IPS DF 4.7 (cell line): ENCODE measurements at regions not wholly inside any gene's neighbourhood (a gene's known extent, or its start where the extent isn't known, plus 50 kb on each side); places are given as distances from the start of the nearest gene placed in this dataset.
"Not testable (repeated sequence)": the region's sequence is repeated elsewhere in the genome, so short reads cannot be mapped to it uniquely, and the experiment has no call there.

Experiments used
- DNase-seq: peaks from one replicate; pipeline ENCODE4 v3.0.0-alpha.2; 2013; ENCODE audit warnings: low spot score; ENCODE audit errors: extremely low read depth

DNA sequence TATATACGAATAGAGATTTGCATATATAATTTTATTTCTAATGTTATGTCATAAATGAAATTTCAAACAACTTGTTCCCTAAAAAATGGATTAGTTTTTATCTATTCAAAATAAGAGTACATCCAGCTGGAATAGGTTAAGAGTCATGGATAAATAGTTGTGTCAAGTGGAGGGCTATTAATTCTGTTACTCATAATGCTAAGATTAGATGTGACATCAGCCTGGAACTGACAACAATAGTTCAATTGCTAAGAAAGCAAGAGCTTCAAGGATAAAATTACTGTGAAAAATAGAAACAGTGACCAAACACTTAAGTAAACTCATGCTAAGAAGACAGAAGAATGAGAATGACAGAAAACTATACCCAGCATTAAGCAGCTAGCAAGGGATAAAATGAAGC, 92.2 kb upstream of the CDH9 start:
- DNase-seq: no peak

DNA sequence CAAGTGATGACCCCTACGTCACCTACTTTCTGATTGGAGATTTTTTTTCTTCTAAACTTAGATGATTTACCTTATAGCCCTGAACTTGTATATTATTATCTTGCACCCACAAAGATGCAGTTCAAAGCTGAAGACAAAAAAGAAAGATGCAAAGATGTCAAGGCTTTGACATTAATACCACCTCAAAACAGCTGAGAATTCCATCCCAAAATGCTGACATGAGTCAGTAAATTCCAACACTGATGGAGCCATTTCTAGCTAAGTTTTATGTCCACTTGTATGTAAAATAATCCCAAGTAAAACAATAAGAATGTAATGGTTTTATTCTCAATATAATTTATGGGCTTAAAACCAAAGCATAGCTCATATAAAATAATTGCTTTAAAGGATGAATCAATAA, 91.5 kb upstream of the CDH9 start:
- DNase-seq: no peak

DNA sequence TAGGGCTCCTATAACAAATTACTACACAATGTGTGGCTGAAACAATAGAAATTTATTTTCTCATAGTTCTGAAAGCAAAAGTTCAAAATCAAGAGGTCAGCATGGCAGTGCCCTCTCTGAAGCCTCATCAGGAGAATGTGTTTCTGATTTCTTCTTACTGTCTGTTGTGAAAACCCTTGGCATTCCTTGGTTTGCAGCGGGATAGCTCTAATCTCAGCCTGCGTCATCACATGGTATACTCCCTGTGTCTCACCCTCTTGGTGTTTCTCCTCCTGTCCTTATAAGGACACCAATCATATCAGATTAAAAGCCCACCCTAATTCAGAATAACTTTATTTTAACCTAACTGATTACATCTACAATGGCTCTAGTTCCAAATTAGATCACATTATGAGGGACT, 87.5 kb upstream of the CDH9 start:
- no peak for DNase-seq

DNA sequence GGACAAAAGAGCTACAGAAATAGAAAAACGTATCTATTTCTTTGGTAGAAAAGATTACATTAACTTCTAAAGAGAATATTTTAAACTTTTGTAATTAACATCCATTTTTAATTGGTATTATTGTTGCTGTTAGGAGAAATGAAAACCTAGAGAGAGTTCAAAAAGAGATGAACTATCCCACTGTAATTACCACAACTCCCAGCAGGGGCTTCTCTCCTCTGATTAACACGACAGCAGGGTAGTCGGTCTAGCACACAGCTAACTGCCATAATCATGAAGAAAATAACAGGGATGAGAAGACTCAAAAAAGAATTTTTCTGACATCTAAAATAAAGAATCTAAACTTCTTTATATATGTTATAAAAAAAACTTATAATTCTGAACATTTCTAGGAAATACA, 86.2 kb upstream of the CDH9 start:
- no peak for DNase-seq

DNA sequence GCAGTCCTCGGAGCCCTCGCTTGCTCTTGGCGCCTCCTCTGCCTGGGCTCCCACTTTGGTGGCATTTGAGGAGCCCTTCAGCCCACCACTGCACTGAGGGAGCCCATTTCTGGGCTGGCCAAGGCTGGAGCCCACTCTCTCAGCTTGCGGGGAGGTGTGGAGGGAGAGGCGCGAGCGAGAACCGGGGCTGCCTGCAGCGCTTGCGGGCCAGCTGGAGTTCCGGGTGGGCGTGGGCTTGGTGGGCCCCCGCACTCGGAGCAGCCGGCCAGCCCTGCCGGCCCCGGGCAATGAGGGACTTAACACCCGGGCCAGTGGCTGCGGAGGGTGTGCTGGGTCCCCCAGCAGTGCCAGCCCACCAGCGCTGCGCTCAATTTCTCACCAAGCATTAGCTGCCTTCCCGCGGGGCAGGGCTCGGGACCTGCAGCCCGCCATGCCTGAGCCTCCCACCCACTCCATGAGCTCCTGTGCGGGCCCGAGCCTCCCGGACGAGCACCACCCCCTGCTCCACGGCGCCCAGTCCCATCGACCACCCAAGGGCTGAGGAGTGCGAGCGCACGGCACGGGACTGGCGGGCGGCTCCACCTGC, 81.4 kb upstream of the CDH9 start:
- DNase-seq: not testable (repeated sequence)

DNA sequence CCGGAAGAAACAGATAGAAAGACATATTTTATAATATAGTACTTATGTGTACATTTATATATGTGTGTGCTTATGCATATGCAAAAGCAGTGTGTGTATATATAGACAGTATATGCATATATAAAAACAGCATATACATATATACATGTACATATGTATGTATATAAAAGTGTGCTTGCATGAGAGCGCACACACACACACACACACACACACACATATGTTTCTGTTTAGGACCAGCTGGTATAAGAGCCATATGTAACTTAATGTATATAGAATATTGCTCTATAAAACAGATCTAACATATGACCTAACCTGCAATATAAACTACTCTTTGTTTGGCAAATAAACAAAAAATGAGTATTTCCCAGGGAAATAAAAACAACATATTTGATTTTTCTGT, 65.1 kb upstream of the CDH9 start:
- no peak for DNase-seq

DNA sequence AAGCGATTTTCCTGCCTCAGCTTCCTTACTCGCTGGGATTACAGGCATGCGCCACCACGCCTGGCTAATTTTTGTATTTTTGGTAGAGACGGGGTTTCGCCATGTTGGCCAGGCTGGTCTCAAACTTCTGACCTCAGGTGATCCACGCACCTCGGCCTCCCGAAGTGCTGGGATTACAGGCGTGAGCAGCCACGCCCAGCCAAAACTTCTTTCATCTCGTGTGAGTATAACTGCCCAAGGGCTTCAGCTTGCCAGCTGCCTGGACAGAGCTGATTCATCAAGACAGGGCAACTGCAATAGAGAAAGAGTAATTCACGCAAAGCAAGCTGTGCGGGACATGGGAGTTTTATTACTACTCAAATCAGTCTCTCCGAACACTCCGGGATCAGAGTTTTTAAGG, 57.4 kb upstream of the CDH9 start:
- DNase-seq: not testable (repeated sequence)

DNA sequence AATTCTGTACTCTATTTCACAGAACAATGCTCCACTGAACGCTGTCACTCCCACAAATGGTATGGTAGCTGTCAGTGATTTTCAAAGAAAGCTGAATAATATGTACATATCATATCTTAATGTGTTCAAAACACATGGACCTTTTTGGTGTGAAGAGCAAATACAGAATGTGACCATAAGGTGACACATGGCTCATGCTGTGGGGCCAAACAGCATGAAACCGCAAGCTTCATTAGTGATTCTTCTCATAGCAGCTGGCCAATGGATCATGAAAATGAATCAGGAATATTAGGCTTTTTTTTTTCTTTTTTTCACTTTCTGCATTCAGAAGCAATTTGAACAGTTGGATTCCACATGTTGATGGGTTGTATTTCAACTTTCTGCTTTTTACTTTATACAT, 54.9 kb upstream of the CDH9 start:
- DNase-seq: no peak

DNA sequence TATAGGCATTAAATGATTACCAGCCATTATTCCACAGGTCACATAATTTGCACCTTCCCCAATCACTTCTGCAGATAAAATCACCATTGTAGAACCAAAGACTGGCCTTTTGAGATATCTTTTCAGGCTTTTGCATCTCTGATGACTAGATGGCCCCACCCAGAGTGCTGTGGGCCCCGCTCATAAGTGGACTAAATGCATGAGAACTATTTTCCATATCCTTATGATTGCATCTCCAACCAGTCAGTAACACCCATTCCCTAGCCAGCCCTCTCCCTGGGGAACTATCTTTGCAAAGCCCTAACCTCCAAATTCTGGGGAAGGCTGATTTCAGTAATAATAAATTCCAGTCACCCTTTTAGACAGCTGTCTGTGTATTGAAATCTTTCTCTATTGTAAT, 53.5 kb upstream of the CDH9 start:
- no peak for DNase-seq

DNA sequence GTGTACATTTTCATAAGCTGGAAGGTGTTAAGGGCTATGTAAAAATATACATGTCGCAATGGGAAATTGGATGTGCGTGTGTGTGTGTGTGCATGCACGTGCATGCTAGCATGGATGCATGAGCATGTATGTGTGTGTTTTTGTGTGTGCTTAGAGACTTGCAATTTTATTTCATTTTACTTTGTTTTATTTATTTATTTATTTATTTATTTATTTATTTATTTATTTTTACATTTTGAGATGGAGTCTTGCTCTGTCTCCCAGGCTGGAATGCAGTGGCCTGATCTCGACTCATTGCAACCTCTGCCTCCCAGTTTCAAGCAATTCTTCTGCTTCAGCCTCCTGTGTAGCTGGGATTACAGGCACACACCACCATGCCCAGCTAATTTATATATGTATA, 50.4 kb upstream of the CDH9 start:
- DNase-seq: not testable (repeated sequence)
